AG04449 (cell line): ENCODE measurements at regions not wholly inside any gene's neighbourhood (a gene's known extent, or its start where the extent isn't known, plus 50 kb on each side); places are given as distances from the start of the nearest gene placed in this dataset.
A peak's percentile ranks its signal among the peaks of the same experiment; 100 is the strongest.

Source experiments
- CTCF ChIA-PET: fragments of 350-600 bp; formaldehyde crosslinking; extraction: SDS; loops from one replicate; lab custom pipeline; 2021; ENCODE audit warnings: antibody characterized with exemption; lab: Yijun Ruan, JAX
- POLR2A ChIA-PET: fragments of 400-600, 350-600 bp; formaldehyde crosslinking; extraction: SDS; loops from one replicate; lab custom pipeline; 2020; ENCODE audit warnings: antibody characterized with exemption, inconsistent platforms; lab: Yijun Ruan, JAX
- DNase-seq: peaks from one replicate; pipeline ENCODE4 v3.0.0-alpha.2; 2010; ENCODE audit warnings: low read depth, low spot score
- H3K4me3 ChIP-seq: 2 replicates; pipeline ENCODE4 v1.5.1; 2011; ENCODE audit warnings: low read depth, mild to moderate bottlenecking, control low read depth, low read length
- TF ChIP-seq, protein P1 (sequence below): IDR thresholded peaks from one replicate; pipeline ENCODE4 v1.5.1; 2011; ENCODE audit warnings: mild to moderate bottlenecking, moderate library complexity, low read length, control low read depth, inconsistent platforms; ENCODE audit not compliant: insufficient read depth; ENCODE audit errors: missing control alignments

DNA sequence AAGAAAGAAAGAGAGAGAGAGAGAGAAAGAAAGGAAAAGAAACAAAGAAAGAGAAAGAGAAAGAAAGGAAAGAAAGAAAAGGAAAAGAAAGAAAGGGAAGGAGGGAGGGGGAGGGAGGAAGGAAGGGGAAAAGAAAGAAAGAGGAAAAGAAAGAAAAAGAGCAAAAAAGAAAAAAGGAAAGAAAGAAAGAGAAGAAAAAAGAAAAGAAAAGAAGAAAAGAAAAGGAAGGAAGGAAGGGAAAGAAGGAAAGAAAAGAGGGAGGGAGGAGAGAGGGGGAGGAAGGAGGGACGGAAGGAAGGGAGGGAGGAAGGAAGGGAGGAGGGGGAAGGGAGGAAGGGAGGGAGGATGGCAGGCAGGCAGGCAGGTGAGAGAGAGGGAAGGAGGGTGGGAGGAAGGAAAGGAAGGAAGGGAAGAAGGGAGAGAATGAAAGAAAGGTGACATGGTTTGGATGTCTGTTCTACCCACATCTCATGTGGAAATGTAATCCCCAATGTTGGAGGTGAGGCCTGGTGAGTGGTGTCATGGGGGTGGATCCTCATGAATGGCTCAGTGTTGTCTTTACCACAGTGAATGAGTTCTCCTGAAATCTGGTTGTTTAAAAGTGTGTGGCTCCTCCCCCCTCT lies 83.0 kb upstream of the DCLK2 start:
- TF ChIP-seq, protein P1, sequence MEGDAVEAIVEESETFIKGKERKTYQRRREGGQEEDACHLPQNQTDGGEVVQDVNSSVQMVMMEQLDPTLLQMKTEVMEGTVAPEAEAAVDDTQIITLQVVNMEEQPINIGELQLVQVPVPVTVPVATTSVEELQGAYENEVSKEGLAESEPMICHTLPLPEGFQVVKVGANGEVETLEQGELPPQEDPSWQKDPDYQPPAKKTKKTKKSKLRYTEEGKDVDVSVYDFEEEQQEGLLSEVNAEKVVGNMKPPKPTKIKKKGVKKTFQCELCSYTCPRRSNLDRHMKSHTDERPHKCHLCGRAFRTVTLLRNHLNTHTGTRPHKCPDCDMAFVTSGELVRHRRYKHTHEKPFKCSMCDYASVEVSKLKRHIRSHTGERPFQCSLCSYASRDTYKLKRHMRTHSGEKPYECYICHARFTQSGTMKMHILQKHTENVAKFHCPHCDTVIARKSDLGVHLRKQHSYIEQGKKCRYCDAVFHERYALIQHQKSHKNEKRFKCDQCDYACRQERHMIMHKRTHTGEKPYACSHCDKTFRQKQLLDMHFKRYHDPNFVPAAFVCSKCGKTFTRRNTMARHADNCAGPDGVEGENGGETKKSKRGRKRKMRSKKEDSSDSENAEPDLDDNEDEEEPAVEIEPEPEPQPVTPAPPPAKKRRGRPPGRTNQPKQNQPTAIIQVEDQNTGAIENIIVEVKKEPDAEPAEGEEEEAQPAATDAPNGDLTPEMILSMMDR, result no peak
- no peak for DNase-seq
- ChIA-PET POLR2A (no interaction called here), CTCF (interaction anchor here (1.3 to 6.0 kb wide), 3 partner anchors 215 to 284 kb away, joined by 3 to 64 read pairs (median 28); no protein-coding TSS in a partner anchor)
- H3K4me3 ChIP-seq, result no peak overlapping the region

DNA sequence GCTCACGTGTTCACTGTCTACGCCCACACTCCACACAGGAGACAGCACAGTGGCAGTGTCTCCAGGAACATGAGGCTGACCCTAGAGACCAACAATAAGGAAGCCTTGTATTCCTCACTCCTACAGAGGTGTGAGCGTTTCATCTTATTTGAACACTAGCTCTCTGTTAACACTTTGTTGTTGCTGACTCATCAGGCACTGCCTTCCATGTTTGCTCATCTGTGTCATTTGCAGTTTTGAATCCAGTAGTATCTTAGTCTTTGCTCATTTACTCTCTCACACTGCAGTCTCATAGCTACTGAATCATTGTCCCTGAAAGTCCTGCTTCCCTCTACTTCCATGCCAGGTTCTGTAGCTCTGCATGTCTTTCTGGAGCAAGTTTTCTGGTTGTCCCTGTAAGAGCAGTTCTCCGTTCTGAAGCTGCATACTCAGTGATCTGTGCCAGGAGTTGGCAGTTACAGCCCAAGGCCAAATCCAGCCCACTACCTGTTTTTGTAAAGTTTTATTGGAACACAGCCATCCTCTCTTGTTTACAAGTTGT lies 80.3 kb upstream of the DCLK2 start:
- CTCF ChIA-PET, result interaction anchor here (0.7 to 6.0 kb wide), 20 partner anchors 10 to 869 kb away, joined by 3 to 64 read pairs (median 5); no protein-coding TSS in a partner anchor
- TF ChIP-seq, protein P1, result no peak

DNA sequence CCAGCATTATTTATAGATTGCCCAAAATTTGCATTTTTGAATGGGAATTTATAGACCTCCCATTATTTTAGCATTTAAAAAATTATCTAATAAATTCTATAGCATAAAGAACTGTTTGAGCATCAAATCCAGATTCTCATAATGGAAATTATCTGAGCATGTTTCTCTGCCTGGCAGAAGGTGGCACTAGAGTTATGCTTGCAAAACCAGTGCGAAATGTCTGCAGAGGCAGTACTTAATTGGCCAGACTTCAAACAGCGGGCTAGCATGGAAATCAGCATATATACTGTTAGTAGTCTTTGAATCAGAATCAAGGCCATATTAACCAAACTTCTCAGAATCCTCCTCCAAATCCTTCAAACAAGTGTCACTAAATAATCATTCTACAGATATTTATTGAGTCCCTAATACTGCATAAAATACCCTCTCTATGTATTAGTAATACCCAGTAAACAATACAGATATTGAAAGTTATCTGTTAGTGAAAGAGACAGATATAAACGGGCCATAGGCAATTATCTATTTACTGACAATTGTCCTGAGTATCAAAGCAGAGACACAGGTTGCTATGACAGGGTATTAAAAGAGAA lies 78.7 kb upstream of the DCLK2 start:
- peak; percentile 70 for DNase-seq
- ChIA-PET CTCF (interaction anchor here (0.7 to 6.0 kb wide), 9 partner anchors 10 to 867 kb away, joined by 3 to 64 read pairs (median 5); no protein-coding TSS in a partner anchor), POLR2A (no interaction called here)

More for the DNA sequence above, 80.3 kb upstream of the DCLK2 start:
- no peak for DNase-seq
- POLR2A ChIA-PET, result interaction anchor here (1.1 kb wide), 1 partner anchor 213 kb away, joined by 4 read pairs; no protein-coding TSS in a partner anchor
- no peak overlapping the region for H3K4me3 ChIP-seq

DNA sequence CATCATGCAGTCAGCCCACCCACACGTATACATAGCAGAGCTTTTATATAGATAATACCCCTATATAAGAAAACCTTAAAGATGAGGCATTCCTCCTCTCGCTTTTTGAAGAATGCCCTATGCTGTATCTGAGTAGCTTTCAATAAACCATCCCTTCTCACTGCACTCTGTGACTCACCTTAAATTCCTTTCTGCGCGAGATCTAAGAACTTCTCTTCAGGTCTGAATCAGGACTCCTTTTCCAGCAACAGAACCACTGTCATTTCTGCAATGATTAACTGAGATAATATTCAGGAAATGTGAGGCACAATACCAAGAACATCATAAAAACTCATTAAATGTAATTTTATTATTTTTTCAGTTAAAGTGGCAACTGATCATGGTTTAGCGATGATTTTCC lies 76.4 kb upstream of the DCLK2 start:
- H3K4me3 ChIP-seq, result no peak overlapping the region
- CTCF ChIA-PET, result interaction anchor here (0.6 to 10.8 kb wide), 6 partner anchors 9 to 296 kb away, joined by 3 to 136 read pairs (median 6); no protein-coding TSS in a partner anchor
- TF ChIP-seq, protein P1, result no peak
- POLR2A ChIA-PET, result no interaction called here
- no peak for DNase-seq

More for the DNA sequence above, 78.7 kb upstream of the DCLK2 start:
- TF ChIP-seq, protein P1, result peak; percentile 81
- H3K4me3 ChIP-seq, result no peak overlapping the region

DNA sequence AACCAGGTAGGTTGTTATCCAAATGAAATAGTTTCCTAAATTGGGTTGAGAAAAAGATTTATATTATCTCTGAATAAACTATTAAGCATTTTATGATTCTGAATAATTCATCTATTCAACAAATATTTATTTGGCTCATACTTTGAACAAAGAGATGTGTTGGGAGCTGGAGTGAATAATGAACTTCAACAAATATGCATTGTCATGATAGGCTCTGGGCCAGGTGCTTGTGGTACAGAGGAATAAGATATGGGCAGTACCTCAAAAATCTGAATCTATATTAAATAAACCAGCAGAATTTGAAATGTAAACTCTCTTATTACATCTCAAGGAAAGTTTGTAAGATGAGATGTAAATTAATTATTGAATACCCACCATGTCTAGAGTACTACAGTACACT lies 75.7 kb upstream of the DCLK2 start:
- ChIA-PET CTCF (interaction anchor here (1.0 to 10.8 kb wide), 6 partner anchors 11 to 239 kb away, joined by 4 to 136 read pairs (median 6); no protein-coding TSS in a partner anchor), POLR2A (no interaction called here)
- no peak overlapping the region for H3K4me3 ChIP-seq
- DNase-seq, result no peak
- TF ChIP-seq, protein P1, result no peak
